ENCODE measurements at regions not wholly inside any gene's neighbourhood (a gene's known extent, or its start where the extent isn't known, plus 50 kb on each side); places are given as distances from the start of the nearest gene placed in this dataset.

- TF ChIP-seq TAF1 (IDR thresholded peaks at IDR 0.05; ENCODE audit: low read depth, low read length) (no peak), POLR2AphosphoS5 (IDR thresholded peaks at IDR 0.05; ENCODE audit: low read depth, low read length) (no peak), POLR2A (IDR thresholded peaks at IDR 0.05; ENCODE audit: low read depth, low read length) (no peak)
Measured at GRCh38 chr5:50547303-50547702, 106.2 kb upstream of the EMB start.
